Vagina (tissue), 2 donors: ENCODE measurements at regions not wholly inside any gene's neighbourhood (a gene's known extent, or its start where the extent isn't known, plus 50 kb on each side); places are given as distances from the start of the nearest gene placed in this dataset.

Source experiments
- CTCF ChIP-seq, 3 experiments: fragments of 450-650 bp in 2 of 3; fragments of 200-600 bp in 1 of 3; sonication (generic) in 1 of 3; IDR thresholded peaks; one replicate each; pipeline ENCODE4 v1.5.1; 2017 to 2019; ENCODE audit warnings: antibody characterized with exemption in 3 of 3, mild to moderate bottlenecking in 2 of 3, moderate library complexity in 2 of 3
- POLR2A ChIP-seq, 2 donors: fragments of 450-650 bp; IDR thresholded peaks; one replicate each; pipeline ENCODE4 v1.6.1; 2017; ENCODE audit warnings: antibody characterized with exemption in 2 of 2, mild to moderate bottlenecking in 2 of 2, moderate library complexity in 2 of 2
- POLR2AphosphoS5 ChIP-seq, 2 donors: sonication (generic); formaldehyde crosslinking; IDR thresholded peaks; one replicate each; pipeline ENCODE4 v1.9.0; 2017; ENCODE audit warnings: antibody characterized with exemption in 2 of 2, mild to moderate bottlenecking in 2 of 2, low read depth in 1 of 2; ENCODE audit not compliant: insufficient read depth in 1 of 2

DNA sequence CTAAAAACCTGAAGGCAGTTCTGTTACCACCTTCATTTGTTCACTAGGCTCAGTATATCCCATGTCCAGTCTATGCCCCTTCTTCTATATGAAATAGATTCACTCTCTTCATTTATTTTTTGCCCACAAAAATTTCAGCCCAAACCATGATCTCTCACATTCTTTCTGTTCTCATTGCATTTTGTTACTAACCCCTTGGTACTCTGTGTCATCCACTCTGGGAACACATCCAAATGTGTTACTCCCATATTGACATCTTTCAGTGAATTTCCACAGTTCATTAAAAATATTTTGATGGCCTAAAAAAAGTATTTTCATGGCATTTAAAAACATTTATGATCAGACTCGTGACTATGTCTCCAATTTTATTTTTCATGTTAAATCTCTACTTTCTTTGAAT lies 378.9 kb downstream of the SLITRK1 start:
- TF ChIP-seq CTCF (IDR thresholded peaks at IDR 0.05), result no peak
- no peak for TF ChIP-seq POLR2A (IDR thresholded peaks at IDR 0.05)
- TF ChIP-seq POLR2AphosphoS5 (IDR thresholded peaks at IDR 0.05; ENCODE audit: insufficient read depth in 1 of 2, low read depth in 1 of 2), result no peak
